Common myeloid progenitor, CD34-positive (primary cell): ENCODE measurements at regions not wholly inside any gene's neighbourhood (a gene's known extent, or its start where the extent isn't known, plus 50 kb on each side); places are given as distances from the start of the nearest gene placed in this dataset.

Experiments used
- CTCF ChIA-PET: fragments of 350-600 bp; sonication (Branson Sonifier 250); formaldehyde crosslinking; loops from one replicate; lab custom pipeline; 2021; ENCODE audit warnings: antibody characterized with exemption; lab: Charles Lee
- POLR2A ChIA-PET: fragments of 350-600 bp; sonication (Branson Sonifier 250); formaldehyde crosslinking; loops from one replicate; lab custom pipeline; 2021; ENCODE audit warnings: antibody characterized with exemption; lab: Charles Lee
- DNase-seq, 3 donors: peaks; one replicate each; pipeline versions ENCODE4 v3.0.0 to v3.0.0-alpha.2; 2013
- H3K27ac ChIP-seq, 2 experiments: 1 replicate in 1 of 2; 2 replicates in 1 of 2; pipeline ENCODE4 v1.7.0; 2013; ENCODE audit warnings: inconsistent platforms in 2 of 2, low read length in 2 of 2, mild to moderate bottlenecking in 2 of 2, low read depth in 1 of 2, moderate library complexity in 1 of 2; ENCODE audit not compliant: severe bottlenecking in 2 of 2, insufficient read depth in 1 of 2, poor library complexity in 1 of 2
- H3K27me3 ChIP-seq, 5 experiments: replicated peaks in 2 of 5; 1 replicate in 3 of 5; 2 replicates in 2 of 5; pipeline versions ENCODE4 v1.6.1 to v1.7.0; 2013; ENCODE audit warnings: low read length in 4 of 5, mild to moderate bottlenecking in 2 of 5, moderate library complexity in 2 of 5, inconsistent platforms in 1 of 5; ENCODE audit not compliant: insufficient read depth in 5 of 5, control insufficient read depth in 4 of 5
- H3K36me3 ChIP-seq, 4 experiments: 1 replicate in 2 of 4; 2 replicates in 2 of 4; pipeline versions ENCODE4 v1.6.1 to v1.7.0; 2013; ENCODE audit warnings: low read length in 3 of 4, control low read depth in 1 of 4, mild to moderate bottlenecking in 1 of 4; ENCODE audit not compliant: control insufficient read depth in 4 of 4, insufficient read depth in 4 of 4
- H3K4me1 ChIP-seq, 4 experiments: 1 replicate in 3 of 4; 2 replicates in 1 of 4; pipeline versions ENCODE4 v1.6.1 to v1.7.1; 2013; ENCODE audit warnings: low read length in 3 of 4, mild to moderate bottlenecking in 3 of 4, control low read depth in 1 of 4, inconsistent platforms in 1 of 4, moderate library complexity in 1 of 4; ENCODE audit not compliant: control insufficient read depth in 4 of 4, insufficient read depth in 4 of 4; ENCODE audit errors: control extremely low read depth in 1 of 4
- H3K4me3 ChIP-seq, 7 experiments: 1 replicate in 4 of 7; 2 replicates in 3 of 7; pipeline versions ENCODE4 v1.5.1 to v1.7.0; 2013; ENCODE audit warnings: mild to moderate bottlenecking in 7 of 7, low read length in 6 of 7, moderate library complexity in 6 of 7, inconsistent platforms in 2 of 7, low read depth in 2 of 7, control low read depth in 1 of 7; ENCODE audit not compliant: insufficient read depth in 4 of 7, control insufficient read depth in 1 of 7; ENCODE audit errors: extremely low read depth in 1 of 7
- H3K9me3 ChIP-seq, 5 experiments: 1 replicate in 4 of 5; 2 replicates in 1 of 5; pipeline versions ENCODE4 v1.6.1 to v1.7.1; 2013; ENCODE audit warnings: low read length in 4 of 5, mild to moderate bottlenecking in 2 of 5, inconsistent platforms in 1 of 5, low read depth in 1 of 5, moderate library complexity in 1 of 5; ENCODE audit not compliant: control insufficient read depth in 4 of 5, insufficient read depth in 2 of 5; ENCODE audit errors: control extremely low read depth in 1 of 5
- WGBS: methylation state at CpG from one replicate; pipeline ENCODE4 v1.1.5; 2013; ENCODE audit not compliant: insufficient coverage; 5-methylcytosine and 5-hydroxymethylcytosine counted together

DNA sequence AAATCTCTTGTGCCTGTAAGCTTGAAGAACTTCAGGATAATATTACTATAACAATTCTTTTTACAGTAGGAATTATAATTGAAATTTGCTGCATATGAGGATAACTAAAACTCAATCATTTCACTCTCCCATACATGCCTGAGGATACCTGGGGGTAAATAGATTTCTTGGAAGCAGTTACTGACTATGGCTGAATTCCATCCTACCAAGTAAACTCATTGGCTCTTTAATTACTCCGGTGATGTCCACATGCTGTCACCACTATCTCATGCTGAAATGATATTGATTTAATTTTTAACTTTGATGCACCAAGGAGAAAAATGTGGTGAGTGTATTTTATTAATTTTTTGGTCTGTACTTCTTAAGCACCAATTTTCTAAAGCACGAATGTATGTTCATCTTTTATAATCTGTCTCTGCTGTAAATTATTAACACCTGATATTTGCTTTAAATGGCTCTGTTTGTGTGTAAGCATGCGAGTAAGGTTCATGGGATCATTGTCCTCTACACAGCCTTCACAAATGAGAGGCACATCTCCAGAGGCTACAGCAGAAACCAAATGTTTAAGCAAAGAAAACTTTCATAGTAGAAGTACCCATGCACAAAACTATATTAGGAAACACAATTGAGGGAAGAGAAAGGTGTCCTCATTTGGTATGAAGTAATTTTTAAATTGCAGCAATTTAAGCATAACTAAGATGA, 164.2 kb upstream of the POU3F2 start:
- Histone ChIP-seq H3K4me3 (no peak overlapping the region), H3K27ac (no peak overlapping the region), H3K27me3 (no peaks in the 10 kb centered on the region), H3K9me3 (no peaks in the 10 kb centered on the region), H3K4me1 (no peaks in the 10 kb centered on the region), H3K36me3 (no peaks in the 10 kb centered on the region)
- ChIA-PET POLR2A (no interaction called here), CTCF (interaction anchor here (0.6 kb wide), 1 partner anchor 14 kb away, joined by 3 read pairs; no protein-coding TSS in a partner anchor)
- WGBS: no CpG with 5 or more reads among the region's 3 CpGs
- DNase-seq: no peak

DNA sequence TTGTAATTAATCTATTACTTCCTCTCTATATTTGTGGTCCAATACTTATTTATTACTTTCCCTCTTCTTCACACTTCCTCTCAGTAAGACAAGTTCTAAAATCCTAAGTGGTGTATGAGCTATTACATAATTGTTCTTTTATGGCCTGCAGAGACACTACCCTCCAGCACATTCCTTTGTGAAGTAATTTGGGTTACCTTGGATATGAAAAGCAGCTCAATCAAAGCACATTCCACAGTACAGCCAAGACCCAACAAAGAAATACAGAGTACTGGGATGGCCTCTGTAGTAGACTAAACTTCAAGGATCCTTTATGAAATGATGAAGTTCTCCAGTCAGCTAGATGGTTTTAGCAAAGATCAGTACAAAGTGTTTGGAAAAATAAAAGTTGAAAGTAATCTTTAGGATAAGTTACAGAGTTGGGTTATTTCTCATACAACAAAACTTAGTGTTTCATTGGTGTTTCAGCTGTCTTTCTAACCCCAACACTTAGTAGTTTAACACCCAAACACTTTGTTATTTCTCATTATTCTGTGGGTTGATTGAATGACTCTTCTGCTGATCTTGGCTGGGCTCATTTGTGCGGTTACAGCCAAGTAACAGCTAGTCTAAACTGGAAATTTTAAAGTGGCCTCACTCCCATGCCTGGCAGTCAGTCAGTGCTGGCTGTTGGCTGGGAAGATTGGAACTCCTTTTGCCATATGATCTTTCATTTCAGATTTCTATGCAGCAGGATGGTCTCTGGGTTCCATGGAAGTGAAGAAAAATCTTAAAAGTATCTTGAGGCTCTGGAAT, 161.5 kb upstream of the POU3F2 start:
- DNase-seq: no peak
- H3K4me3 ChIP-seq: no peak overlapping the region
- H3K9me3 ChIP-seq: no peaks in the 10 kb centered on the region
- no peak overlapping the region for H3K27ac ChIP-seq
- POLR2A ChIA-PET: no interaction called here
- no peaks in the 10 kb centered on the region for H3K4me1 ChIP-seq
- H3K36me3 ChIP-seq: no peaks in the 10 kb centered on the region
- WGBS: 83% methylated on average over 1 of the region's 1 CpG
- CTCF ChIA-PET: interaction anchor here (1.1 kb wide), 1 partner anchor 9 kb away, joined by 3 read pairs; no protein-coding TSS in a partner anchor
- H3K27me3 ChIP-seq: no peaks in the 10 kb centered on the region

DNA sequence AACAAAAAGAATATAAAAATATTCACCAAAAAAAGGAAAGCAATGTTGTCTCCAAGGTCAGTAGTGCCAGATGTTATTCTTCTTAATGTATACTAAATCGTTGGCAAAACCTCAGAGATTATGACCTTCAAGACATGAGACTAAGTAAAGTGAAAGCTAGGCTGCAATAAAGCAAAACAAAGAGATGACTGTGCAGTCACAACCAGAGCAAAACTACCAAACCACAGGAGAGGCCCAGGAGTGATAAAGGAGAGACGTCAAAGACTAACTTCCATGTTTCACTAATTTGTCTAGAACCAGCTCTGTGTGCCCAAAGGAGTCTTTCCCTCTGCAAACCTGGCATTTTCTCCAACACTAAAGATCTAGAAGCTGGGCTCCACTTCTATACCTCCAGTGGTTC, 155.9 kb upstream of the POU3F2 start:
- H3K9me3 ChIP-seq: no peaks in the 10 kb centered on the region
- CTCF ChIA-PET: no interaction called here
- POLR2A ChIA-PET: no interaction called here
- no peak overlapping the region for H3K4me3 ChIP-seq
- H3K4me1 ChIP-seq: no peaks in the 10 kb centered on the region
- H3K36me3 ChIP-seq: no peaks in the 10 kb centered on the region
- H3K27ac ChIP-seq: no peak overlapping the region
- DNase-seq: no peak
- 85% methylated on average over 2 of the region's 2 CpGs for WGBS
- H3K27me3 ChIP-seq: no peaks in the 10 kb centered on the region

DNA sequence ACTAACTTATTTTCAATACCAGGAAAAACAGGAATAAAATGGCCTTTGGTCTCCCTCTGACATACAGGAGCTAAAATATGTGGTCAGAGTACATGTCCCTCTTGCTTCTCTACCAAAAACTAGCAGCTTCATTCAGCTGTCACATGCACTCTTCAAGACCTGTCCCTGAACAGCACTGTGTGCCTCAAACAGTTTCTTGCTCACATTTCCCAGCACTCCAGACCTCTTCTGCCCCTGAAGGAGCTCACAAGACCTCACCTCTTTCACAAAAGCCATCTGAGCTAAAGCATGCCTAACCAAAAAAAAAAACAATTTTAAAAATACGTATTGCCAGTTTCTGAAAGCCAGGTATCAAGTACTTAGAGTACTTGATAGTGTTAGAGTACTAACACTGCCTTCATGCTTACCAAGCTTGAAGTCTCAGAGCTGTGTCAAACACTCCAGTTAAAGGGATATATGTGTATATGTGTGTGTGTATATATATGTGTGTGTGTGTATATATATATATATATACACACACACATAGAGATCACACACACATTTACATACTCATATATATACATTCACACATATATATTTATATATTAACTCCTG, 148.3 kb upstream of the POU3F2 start:
- peaks cover 0 to 2% (median 0%) of the 10 kb centered on the region in 5 experiments for H3K27me3 ChIP-seq
- POLR2A ChIA-PET: no interaction called here
- CTCF ChIA-PET: no interaction called here
- H3K27ac ChIP-seq: no peak overlapping the region
- no peaks in the 10 kb centered on the region for H3K9me3 ChIP-seq
- no peaks in the 10 kb centered on the region for H3K4me1 ChIP-seq
- no peak overlapping the region for H3K4me3 ChIP-seq
- no peak for DNase-seq
- H3K36me3 ChIP-seq: no peaks in the 10 kb centered on the region
- WGBS: no CpG with 5 or more reads among the region's 1 CpG

DNA sequence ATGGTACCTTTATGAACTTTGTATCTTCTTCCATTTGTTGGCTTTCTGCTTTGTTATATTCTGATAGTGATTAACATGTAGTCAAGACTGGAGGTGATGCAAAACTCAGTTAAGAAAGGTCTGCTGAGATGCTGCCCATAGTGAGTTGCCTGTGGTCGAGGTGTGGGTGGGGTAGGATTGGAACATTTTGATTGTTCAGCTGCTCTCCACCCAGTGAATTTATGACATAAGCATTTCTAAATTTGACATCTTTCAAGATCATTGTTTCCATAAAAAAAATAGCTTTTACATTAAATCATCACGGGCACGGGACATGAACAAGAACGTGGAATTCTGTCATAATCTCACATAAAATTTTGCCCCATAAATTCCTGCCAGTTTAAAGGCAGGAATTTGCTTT, 146.6 kb upstream of the POU3F2 start:
- Histone ChIP-seq H3K27ac (no peak overlapping the region), H3K27me3 (peaks cover 0 to 2% (median 0%) of the 10 kb centered on the region in 5 experiments), H3K4me3 (no peak overlapping the region), H3K4me1 (no peaks in the 10 kb centered on the region), H3K9me3 (no peaks in the 10 kb centered on the region), H3K36me3 (no peaks in the 10 kb centered on the region)
- no peak for DNase-seq
- CTCF ChIA-PET: no interaction called here
- WGBS: 100% methylated on average over 2 of the region's 4 CpGs
- POLR2A ChIA-PET: no interaction called here

DNA sequence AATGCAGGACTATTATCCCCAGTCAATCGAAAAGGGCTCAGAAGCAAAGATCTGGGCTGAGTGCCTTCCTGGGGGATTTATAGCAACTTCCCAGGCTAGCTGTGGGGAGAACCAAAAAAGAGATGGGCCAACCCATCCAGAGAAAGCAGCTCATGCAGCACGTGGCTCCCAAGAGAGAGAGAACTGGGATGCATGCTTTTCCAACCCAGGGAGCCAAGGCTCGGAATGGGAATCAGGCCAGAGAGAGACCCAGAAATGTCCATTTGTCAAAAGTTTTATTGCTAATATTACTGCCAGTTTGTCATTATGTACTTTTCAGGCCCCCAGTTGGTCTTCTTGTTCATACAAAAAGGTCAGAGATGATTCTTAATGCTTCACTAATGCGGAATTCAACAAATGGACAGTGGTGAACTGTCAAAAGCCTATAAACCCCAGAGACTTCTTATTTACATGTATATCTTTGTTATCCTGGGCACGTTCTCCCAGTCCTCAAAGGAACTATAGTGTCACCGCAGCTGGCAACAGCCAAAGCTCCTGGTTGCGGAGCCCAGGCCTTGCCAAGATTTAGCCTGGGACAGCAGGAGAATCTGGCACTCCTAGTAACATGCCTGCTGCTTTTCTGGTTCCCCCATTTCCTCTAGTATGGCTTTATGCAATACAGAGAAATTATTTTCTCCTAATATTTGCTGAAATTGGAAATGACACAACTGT, 139.1 kb upstream of the POU3F2 start:
- POLR2A ChIA-PET: no interaction called here
- Histone ChIP-seq H3K4me3 (no peak overlapping the region), H3K4me1 (no peaks in the 10 kb centered on the region), H3K9me3 (no peaks in the 10 kb centered on the region), H3K36me3 (no peaks in the 10 kb centered on the region), H3K27me3 (no peaks in the 10 kb centered on the region), H3K27ac (no peak overlapping the region)
- DNase-seq: no peak
- CTCF ChIA-PET: no interaction called here
- WGBS: 95% methylated on average over 7 of the region's 7 CpGs
